ENCODE measurements at regions not wholly inside any gene's neighbourhood (a gene's known extent, or its start where the extent isn't known, plus 50 kb on each side); places are given as distances from the start of the nearest gene placed in this dataset.
"Not testable (repeated sequence)": the region's sequence is repeated elsewhere in the genome, so short reads cannot be mapped to it uniquely, and the experiment has no call there.

DNA sequence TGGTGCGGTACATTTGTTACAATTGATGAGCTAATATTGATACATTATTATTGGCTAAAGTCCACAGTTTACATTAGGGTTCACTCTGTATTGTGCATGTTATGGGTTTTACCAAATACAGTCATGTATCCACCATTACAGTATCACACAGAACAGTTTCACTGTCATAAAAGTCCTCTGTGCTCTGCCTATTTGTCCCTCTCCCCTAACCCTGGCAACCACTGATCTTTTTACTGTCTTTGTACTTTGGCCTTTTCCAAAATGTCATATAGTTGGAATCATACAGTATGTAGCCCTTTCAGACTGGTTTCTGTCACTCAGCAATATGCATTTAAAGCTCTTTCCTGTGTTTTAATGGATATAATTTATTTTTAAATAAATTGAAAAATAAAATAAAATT is 83.1 kb upstream of the SLC4A7 start:
- TF ChIP-seq TAF1 (IDR thresholded peaks at IDR 0.05; ENCODE audit: borderline replicate concordance, low read depth, low read length) (no peak), POLR2AphosphoS5 (IDR thresholded peaks at IDR 0.05; ENCODE audit: low read depth, low read length) (no peak), POLR2A (IDR thresholded peaks at IDR 0.05; ENCODE audit: low read depth, low read length) (no peak)
- FAIRE-seq (no peak), DNase-seq (ENCODE audit: insufficient read length) (no peak)

DNA sequence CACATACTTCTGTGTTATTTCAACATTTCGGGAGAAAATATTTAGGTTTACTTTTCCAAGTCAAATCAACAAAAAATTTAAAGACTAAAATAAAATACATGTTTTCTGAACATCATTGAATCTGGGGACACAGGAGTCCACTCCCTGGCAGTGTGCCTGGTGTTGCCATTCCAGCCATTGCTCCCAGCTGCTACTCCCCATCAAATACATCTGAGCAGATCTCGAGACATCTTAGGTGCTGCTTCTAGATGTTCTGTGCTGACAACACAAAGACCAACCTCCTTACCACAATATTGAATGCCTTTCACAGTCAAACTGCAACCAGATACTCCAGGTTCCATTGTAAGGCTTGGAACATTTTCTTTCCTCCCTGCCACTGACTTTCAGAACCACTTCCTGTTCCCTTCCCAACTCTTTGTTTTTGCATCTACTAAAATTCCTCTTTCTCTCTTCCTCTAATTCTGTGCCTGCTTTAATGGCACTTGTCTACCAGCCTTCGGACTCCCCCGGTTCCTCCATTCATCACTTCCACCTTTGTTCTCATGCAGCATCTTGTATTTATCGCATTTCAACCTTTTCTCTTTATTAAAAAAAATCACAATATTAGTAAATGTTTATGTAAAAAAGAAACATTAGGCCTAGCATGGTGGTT is 81.1 kb upstream of the SLC4A7 start:
- no peak for DNase-seq (ENCODE audit: insufficient read length)
- no peak for FAIRE-seq
- TF ChIP-seq TAF1 (IDR thresholded peaks at IDR 0.05; ENCODE audit: borderline replicate concordance, low read depth, low read length) (no peak), POLR2A (IDR thresholded peaks at IDR 0.05; ENCODE audit: low read depth, low read length) (no peak), POLR2AphosphoS5 (IDR thresholded peaks at IDR 0.05; ENCODE audit: low read depth, low read length) (no peak)

DNA sequence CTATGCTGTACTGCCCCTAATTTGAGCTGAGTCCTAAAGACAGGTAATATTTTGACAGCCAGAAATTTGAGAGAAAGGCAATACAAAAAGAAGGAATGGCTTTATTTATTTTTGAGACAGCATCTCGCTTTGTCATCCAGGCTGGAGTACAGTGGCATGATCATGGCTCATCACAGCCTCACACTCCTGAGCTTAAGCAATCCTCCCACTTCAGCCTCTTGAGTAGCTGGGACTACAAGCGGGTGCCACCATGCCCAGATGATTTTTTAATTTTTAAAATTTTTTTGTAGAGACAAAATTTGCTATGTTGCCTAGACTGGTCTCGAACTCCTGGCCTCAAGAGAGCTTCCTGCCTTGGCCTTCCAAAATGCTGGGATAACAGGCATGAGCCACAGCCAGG is 77.4 kb upstream of the SLC4A7 start:
- DNase-seq (ENCODE audit: insufficient read length) (no peak), FAIRE-seq (no peak)
- no peak for TF ChIP-seq TAF1 (IDR thresholded peaks at IDR 0.05; ENCODE audit: borderline replicate concordance, low read depth, low read length)
- TF ChIP-seq POLR2A (IDR thresholded peaks at IDR 0.05; ENCODE audit: low read depth, low read length): no peak
- no peak for TF ChIP-seq POLR2AphosphoS5 (IDR thresholded peaks at IDR 0.05; ENCODE audit: low read depth, low read length)

DNA sequence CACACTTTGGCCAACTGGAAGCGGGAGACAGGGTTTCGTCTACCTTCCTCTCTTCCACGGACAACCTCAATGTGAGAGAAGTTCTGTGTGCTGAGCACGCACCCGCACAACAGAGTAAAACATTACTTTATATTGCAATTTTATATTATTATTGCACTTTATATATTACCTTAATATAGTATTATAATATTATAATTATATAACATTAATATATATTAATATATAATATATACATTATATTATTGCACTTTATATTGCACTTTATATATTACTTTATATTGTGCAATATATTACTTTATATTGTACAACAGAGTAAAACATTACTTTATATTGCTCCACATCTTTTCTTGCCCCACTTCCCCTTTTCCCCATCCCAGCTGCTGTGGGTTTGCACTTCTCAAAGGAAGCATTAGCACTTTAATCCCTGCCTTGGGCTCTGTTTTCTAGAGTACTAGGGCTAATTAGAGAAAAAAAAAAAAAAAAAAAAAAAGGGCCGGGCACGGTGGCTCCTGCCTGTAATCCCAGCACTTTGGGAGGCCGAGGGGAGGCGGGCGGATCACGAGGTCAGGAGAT is 76.4 kb upstream of the SLC4A7 start:
- no peak for FAIRE-seq
- TF ChIP-seq POLR2A (IDR thresholded peaks at IDR 0.05; ENCODE audit: low read depth, low read length) (no peak), POLR2AphosphoS5 (IDR thresholded peaks at IDR 0.05; ENCODE audit: low read depth, low read length) (no peak), TAF1 (IDR thresholded peaks at IDR 0.05; ENCODE audit: borderline replicate concordance, low read depth, low read length) (no peak)
- DNase-seq (ENCODE audit: insufficient read length): no peak

DNA sequence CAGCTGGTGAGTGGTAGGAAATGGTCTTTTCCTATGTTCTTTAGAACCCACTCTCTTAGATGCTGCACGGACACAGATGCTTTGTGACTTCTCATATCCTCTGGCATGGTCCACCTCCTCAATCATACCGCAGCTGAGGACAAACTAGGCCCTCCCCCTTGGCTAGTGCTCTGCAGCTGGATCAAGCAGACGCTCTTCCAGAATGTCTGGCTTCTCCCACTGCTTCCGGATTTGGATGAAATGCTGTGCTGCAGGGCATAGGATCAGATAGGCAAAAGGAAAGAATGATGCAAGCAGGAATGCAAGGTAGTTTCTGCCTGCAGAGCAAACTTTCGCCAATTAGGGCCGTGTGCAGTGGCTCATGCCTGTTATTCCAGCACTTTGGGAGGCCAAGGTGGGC is 75.7 kb upstream of the SLC4A7 start:
- FAIRE-seq (no peak), DNase-seq (ENCODE audit: insufficient read length) (no peak)
- TF ChIP-seq POLR2A (IDR thresholded peaks at IDR 0.05; ENCODE audit: low read depth, low read length) (no peak), POLR2AphosphoS5 (IDR thresholded peaks at IDR 0.05; ENCODE audit: low read depth, low read length) (no peak), TAF1 (IDR thresholded peaks at IDR 0.05; ENCODE audit: borderline replicate concordance, low read depth, low read length) (no peak)

DNA sequence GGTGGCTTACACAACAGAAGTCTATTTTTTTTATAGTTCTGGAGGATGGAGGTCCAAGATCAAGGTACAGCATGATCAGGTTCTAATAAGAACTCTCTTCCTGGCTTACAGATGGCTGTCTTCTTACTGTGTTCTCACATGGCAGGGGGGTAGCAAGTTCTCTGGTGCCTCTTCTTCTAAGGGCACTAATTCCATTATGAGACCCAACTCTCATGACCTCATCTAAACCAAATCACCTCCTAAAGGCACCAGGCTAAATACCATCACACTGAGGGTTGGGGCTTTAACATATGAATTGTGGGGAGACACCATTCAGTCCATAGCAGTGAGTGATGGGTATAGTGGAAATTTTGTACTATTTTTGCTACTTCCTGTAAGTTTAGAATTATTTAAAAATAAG is 75.2 kb upstream of the SLC4A7 start:
- TF ChIP-seq POLR2AphosphoS5 (IDR thresholded peaks at IDR 0.05; ENCODE audit: low read depth, low read length) (no peak), POLR2A (IDR thresholded peaks at IDR 0.05; ENCODE audit: low read depth, low read length) (no peak), TAF1 (IDR thresholded peaks at IDR 0.05; ENCODE audit: borderline replicate concordance, low read depth, low read length) (no peak)
- DNase-seq (ENCODE audit: insufficient read length): no peak
- FAIRE-seq: no peak

DNA sequence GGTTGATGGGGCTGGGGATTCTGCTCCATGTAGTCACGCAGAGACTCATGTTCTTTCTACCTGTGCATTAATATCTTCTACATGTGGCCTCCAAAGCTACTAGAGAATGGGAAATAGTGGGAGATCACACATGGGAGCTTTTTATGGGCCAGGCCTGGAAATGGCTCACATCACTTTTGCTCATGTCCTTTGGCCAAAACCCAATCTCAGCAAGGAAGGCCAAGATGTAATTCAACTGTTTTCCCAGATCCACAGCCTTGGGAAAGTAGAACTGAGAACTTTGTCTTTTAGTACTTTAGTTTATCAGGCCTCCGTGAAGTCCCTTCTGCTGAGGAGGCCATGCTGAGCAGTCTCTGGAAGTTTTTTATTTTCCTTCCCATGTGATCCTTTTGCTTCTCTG is 73.2 kb upstream of the SLC4A7 start:
- DNase-seq (ENCODE audit: insufficient read length) (no peak), FAIRE-seq (no peak)
- TF ChIP-seq TAF1 (IDR thresholded peaks at IDR 0.05; ENCODE audit: borderline replicate concordance, low read depth, low read length) (no peak), POLR2A (IDR thresholded peaks at IDR 0.05; ENCODE audit: low read depth, low read length) (no peak), POLR2AphosphoS5 (IDR thresholded peaks at IDR 0.05; ENCODE audit: low read depth, low read length) (no peak)

DNA sequence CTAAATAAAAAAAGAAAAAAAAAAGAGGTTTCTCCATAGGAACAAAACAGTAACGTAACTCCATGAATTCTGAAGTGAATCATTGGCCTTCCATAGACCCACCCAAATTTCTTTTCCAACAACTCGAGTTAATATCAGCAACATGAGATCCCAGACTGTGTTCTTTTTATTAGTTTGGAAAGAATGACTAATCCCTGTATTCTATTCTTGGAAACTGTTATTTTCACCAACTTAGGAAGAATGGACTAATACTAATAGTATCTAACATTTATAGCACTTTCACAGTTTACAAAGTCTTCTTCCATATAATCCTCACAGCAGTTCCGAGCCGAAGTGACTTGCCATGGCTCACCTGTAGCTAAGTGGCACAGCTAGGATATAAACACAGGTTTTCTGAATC is 72.7 kb upstream of the SLC4A7 start:
- no peak for TF ChIP-seq POLR2AphosphoS5 (IDR thresholded peaks at IDR 0.05; ENCODE audit: low read depth, low read length)
- no peak for TF ChIP-seq POLR2A (IDR thresholded peaks at IDR 0.05; ENCODE audit: low read depth, low read length)
- no peak for TF ChIP-seq TAF1 (IDR thresholded peaks at IDR 0.05; ENCODE audit: borderline replicate concordance, low read depth, low read length)
- FAIRE-seq (no peak), DNase-seq (ENCODE audit: insufficient read length) (no peak)

DNA sequence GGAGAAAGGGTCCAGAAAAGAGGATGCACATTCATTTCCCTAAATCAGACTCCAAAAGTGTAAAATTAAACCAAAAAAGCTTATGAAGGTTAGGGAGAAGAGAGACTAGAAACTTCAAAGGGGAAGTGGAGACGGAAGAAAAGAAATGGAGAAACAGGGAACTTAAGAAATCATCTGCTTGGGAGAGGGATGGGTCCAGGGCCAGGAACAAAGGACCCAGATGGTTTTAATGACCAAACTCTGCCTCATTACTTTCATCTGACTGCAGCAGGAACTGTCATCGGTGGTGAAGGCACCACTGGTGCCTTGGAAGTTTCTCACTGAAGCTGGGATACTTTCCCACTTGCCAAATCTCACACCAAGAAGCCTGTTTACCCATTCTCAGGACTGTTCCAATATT is 70.5 kb upstream of the SLC4A7 start:
- DNase-seq (ENCODE audit: insufficient read length): no peak
- no peak for TF ChIP-seq POLR2AphosphoS5 (IDR thresholded peaks at IDR 0.05; ENCODE audit: low read depth, low read length)
- no peak for FAIRE-seq

DNA sequence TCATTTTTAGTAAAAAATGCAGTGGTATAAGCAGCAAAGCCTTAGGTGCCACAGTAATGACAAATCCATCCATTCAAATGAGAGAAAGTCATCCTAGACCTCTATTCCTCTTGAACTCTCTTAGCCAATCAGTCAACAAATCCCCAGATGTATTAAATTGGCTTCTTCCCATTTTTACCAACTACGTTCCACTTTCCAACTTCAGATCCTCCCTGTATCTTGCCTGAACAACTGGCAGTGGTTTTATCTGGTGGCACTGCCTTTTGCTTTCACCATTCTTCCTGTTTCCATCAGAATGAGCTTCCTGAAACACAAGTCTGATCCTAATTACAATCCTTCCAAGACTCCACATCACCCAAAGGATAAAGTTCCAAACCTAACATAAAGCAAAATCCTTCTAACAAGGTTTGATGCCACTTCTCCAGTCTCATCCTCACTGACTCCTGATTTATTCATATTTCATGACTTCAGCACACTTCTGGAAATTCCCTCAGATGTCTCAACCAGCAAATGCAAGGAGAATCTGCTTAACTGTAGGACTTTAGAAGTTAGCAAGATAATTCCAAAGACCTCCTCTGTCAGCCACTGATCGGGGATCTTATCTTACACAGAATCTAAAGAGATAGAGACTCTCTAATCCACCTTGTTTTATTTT is 69.8 kb upstream of the SLC4A7 start:
- no peak for FAIRE-seq
- TF ChIP-seq POLR2AphosphoS5 (IDR thresholded peaks at IDR 0.05; ENCODE audit: low read depth, low read length) (no peak), POLR2A (IDR thresholded peaks at IDR 0.05; ENCODE audit: low read depth, low read length) (no peak), TAF1 (IDR thresholded peaks at IDR 0.05; ENCODE audit: borderline replicate concordance, low read depth, low read length) (no peak)
- DNase-seq (ENCODE audit: insufficient read length): no peak

DNA sequence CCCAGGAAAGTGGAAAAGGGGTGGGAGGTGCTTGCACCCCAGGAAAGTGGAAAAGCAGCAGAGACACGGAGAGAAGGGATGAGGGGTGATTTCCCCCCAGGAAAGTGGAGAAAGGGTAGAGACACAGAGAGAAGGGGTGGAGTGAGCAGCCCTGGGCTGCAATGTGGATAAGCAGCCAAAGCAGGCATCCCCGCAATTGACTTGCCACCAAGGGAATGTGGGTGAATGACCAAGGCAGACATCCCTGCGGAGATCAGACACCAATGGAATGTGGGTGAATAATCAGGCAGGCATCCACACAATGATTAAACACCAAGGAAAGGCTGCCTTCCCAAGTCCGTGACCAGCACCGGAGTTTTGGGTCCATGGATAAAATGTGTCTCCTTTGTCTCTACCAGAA is 68.5 kb upstream of the SLC4A7 start:
- not testable (repeated sequence) for FAIRE-seq; DNase-seq (ENCODE audit: insufficient read length)

DNA sequence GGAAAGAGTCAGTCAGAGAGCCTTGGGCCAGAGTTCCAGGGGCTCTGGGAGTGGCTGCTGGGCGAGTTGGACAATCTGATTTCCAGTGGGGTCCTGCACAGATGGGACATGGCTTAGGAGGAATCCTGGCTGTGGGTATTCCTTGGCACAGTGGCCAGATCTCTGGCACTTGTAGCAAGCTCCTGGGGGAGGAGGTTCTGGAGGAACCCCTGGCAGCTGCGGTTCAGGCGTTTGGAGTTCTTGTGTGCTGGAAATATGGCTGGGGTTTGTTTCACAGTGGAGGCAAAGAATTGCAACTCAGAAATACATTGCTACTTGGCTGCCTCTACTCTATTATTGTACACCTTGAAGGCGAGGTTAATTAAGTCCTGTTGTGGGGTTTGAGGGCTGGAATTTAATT is 67.2 kb upstream of the SLC4A7 start:
- DNase-seq (ENCODE audit: insufficient read length): not testable (repeated sequence)

DNA sequence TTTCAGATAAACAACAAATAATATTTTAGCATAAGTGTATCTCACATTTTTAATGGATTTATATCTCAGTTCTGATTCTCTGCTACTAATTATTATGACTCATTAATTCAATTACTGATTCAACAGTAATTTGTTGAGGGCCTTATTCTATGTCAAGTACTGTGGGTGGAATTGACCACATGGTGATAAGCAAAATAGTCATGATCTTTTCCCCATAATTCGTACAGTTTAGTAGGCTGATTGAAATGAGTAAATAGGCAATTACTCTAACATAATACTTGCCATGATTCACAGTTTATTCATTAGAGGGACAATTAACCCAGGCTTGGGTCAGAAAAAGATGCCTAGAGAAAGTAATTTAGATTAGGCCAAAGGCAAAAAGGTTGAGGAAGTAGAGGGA is 60.9 kb upstream of the SLC4A7 start:
- DNase-seq (ENCODE audit: insufficient read length) (no peak), FAIRE-seq (no peak)
- TF ChIP-seq POLR2A (IDR thresholded peaks at IDR 0.05; ENCODE audit: low read depth, low read length) (no peak), TAF1 (IDR thresholded peaks at IDR 0.05; ENCODE audit: borderline replicate concordance, low read depth, low read length) (no peak), POLR2AphosphoS5 (IDR thresholded peaks at IDR 0.05; ENCODE audit: low read depth, low read length) (no peak)

More for the DNA sequence above, 67.2 kb upstream of the SLC4A7 start:
- FAIRE-seq: not testable (repeated sequence)

Measured in GM12892 (cell line).